ENCODE measurements at regions not wholly inside any gene's neighbourhood (a gene's known extent, or its start where the extent isn't known, plus 50 kb on each side); places are given as distances from the start of the nearest gene placed in this dataset.

GRCh38 chr1:102100666-102101065 is 103.9 kb upstream of the OLFM3 start:
- TF ChIP-seq NFIC (IDR thresholded peaks at IDR 0.05) (no peak), REST (IDR thresholded peaks at IDR 0.05; ENCODE audit: low read depth) (no peak), CEBPB (IDR thresholded peaks at IDR 0.05) (no peak), EGR1 (IDR thresholded peaks at IDR 0.05) (no peak), FOXM1 (IDR thresholded peaks at IDR 0.05; ENCODE audit: borderline replicate concordance, low read depth) (no peak), ZBTB7A (IDR thresholded peaks at IDR 0.05; ENCODE audit: low read depth) (no peak), RAD21 (IDR thresholded peaks at IDR 0.05; ENCODE audit: low read depth) (no peak), TAF1 (IDR thresholded peaks at IDR 0.05; ENCODE audit: low read depth) (no peak), YY1 (IDR thresholded peaks at IDR 0.05; ENCODE audit: low read depth) (no peak), TCF12 (IDR thresholded peaks at IDR 0.05; ENCODE audit: low read depth) (no peak), EP300 (IDR thresholded peaks at IDR 0.05; ENCODE audit: borderline replicate concordance) (no peak), CREB1 (IDR thresholded peaks at IDR 0.05; ENCODE audit: low read depth) (no peak)
- TF ChIP-seq, protein P1, sequence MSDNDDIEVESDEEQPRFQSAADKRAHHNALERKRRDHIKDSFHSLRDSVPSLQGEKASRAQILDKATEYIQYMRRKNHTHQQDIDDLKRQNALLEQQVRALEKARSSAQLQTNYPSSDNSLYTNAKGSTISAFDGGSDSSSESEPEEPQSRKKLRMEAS (IDR thresholded peaks at IDR 0.05) = no peak
- TF ChIP-seq, protein P2, sequence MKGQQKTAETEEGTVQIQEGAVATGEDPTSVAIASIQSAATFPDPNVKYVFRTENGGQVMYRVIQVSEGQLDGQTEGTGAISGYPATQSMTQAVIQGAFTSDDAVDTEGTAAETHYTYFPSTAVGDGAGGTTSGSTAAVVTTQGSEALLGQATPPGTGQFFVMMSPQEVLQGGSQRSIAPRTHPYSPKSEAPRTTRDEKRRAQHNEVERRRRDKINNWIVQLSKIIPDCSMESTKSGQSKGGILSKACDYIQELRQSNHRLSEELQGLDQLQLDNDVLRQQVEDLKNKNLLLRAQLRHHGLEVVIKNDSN (IDR thresholded peaks at IDR 0.05) = no peak

DNA sequence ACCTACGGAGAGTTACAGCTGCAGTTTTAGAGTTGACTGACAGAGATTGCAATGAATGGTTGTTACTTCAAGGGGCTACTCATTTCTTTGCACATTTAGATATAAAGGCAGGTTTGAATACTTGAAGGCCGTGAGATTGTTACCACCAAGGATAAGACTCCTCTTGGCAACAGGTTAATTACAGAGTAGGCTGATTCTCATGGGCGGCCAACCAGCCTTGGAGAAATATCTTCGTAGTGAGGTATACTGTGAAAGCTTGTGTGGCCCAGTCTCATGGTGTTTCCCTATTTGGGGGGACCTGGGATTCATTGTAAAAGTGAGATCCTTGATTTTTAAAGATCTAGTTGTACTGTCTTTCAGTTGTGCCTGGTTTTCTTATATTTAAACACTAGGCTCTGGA is 103.2 kb upstream of the OLFM3 start:
- no peak for TF ChIP-seq YY1 (IDR thresholded peaks at IDR 0.05; ENCODE audit: low read depth)
- TF ChIP-seq FOXM1 (IDR thresholded peaks at IDR 0.05; ENCODE audit: borderline replicate concordance, low read depth) = no peak
- TF ChIP-seq TCF12 (IDR thresholded peaks at IDR 0.05; ENCODE audit: low read depth) = 0 out of 2 replicates have a peak, but pooled peaks have one; percentile 20
- TF ChIP-seq REST (IDR thresholded peaks at IDR 0.05; ENCODE audit: low read depth) = no peak
- TF ChIP-seq EP300 (IDR thresholded peaks at IDR 0.05; ENCODE audit: borderline replicate concordance) = 0 out of 2 replicates have a peak, but pooled peaks have one; percentile 29
- no peak for TF ChIP-seq EGR1 (IDR thresholded peaks at IDR 0.05)
- peak; percentile 21; the same call in 1 of the 2 replicates for TF ChIP-seq NFIC (IDR thresholded peaks at IDR 0.05)
- TF ChIP-seq, protein P2 (IDR thresholded peaks at IDR 0.05) = no peak
- no peak for TF ChIP-seq CREB1 (IDR thresholded peaks at IDR 0.05; ENCODE audit: low read depth)
- no peak for TF ChIP-seq TAF1 (IDR thresholded peaks at IDR 0.05; ENCODE audit: low read depth)
- no peak for TF ChIP-seq RAD21 (IDR thresholded peaks at IDR 0.05; ENCODE audit: low read depth)
- peak; percentile 37; the same call in 1 of the 2 replicates for TF ChIP-seq TEAD4 (IDR thresholded peaks at IDR 0.05)
- TF ChIP-seq, protein P1 (IDR thresholded peaks at IDR 0.05) = no peak
- TF ChIP-seq ZBTB7A (IDR thresholded peaks at IDR 0.05; ENCODE audit: low read depth) = no peak
- TF ChIP-seq CEBPB (IDR thresholded peaks at IDR 0.05) = no peak

DNA sequence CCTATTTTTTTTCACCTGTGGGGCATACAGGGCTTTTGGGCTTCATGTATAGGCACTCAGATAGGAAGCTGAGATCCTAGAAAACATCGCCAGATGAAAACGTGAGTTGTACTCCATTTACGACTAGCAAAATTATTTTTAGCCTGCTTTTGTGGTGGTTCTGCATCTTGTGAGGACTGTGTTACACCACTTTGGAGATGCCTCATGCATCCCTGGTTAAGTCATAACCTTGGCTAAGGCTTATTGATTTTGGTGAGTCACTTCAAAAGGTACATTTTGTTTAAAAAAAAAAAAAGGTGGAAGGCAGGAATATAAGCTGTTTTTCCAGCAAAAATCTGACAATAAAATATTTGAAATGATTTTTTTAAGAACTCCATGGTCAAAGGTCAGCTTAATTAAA is 101.8 kb upstream of the OLFM3 start:
- TF ChIP-seq TAF1 (IDR thresholded peaks at IDR 0.05; ENCODE audit: low read depth) = no peak
- no peak for TF ChIP-seq CEBPB (IDR thresholded peaks at IDR 0.05)
- TF ChIP-seq FOXM1 (IDR thresholded peaks at IDR 0.05; ENCODE audit: borderline replicate concordance, low read depth) = no peak
- TF ChIP-seq CREB1 (IDR thresholded peaks at IDR 0.05; ENCODE audit: low read depth) = no peak
- no peak for TF ChIP-seq RAD21 (IDR thresholded peaks at IDR 0.05; ENCODE audit: low read depth)
- TF ChIP-seq NFIC (IDR thresholded peaks at IDR 0.05) = no peak
- TF ChIP-seq, protein P2 (IDR thresholded peaks at IDR 0.05) = no peak
- TF ChIP-seq TCF12 (IDR thresholded peaks at IDR 0.05; ENCODE audit: low read depth) = no peak
- TF ChIP-seq ZBTB7A (IDR thresholded peaks at IDR 0.05; ENCODE audit: low read depth) = no peak
- no peak for TF ChIP-seq YY1 (IDR thresholded peaks at IDR 0.05; ENCODE audit: low read depth)
- TF ChIP-seq TEAD4 (IDR thresholded peaks at IDR 0.05) = no peak
- TF ChIP-seq, protein P1 (IDR thresholded peaks at IDR 0.05) = no peak
- no peak for TF ChIP-seq EGR1 (IDR thresholded peaks at IDR 0.05)
- TF ChIP-seq EP300 (IDR thresholded peaks at IDR 0.05; ENCODE audit: borderline replicate concordance) = no peak

DNA sequence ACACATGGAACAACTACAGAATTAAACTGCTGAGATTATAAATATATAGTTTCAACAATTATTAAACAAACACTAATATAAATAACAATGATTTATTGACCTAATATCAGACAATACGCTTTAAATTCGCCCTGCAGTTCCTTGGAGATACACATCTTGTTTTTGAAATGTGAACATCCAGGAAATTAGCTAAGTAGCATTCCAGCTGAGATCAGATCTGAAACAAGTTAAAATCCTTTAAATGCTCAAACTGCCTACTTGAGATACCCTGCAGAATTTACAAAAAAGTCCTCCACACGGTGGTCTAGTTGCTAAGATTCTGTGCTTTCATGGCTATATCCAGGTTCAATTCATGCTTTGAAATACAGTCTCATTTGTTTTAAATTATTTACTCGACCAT is 101.4 kb upstream of the OLFM3 start:
- TF ChIP-seq, protein P1 (IDR thresholded peaks at IDR 0.05) = no peak
- TF ChIP-seq CREB1 (IDR thresholded peaks at IDR 0.05; ENCODE audit: low read depth) (no peak), YY1 (IDR thresholded peaks at IDR 0.05; ENCODE audit: low read depth) (no peak), TCF12 (IDR thresholded peaks at IDR 0.05; ENCODE audit: low read depth) (no peak), EP300 (IDR thresholded peaks at IDR 0.05; ENCODE audit: borderline replicate concordance) (no peak), RAD21 (IDR thresholded peaks at IDR 0.05; ENCODE audit: low read depth) (no peak), CEBPB (IDR thresholded peaks at IDR 0.05) (no peak), TAF1 (IDR thresholded peaks at IDR 0.05; ENCODE audit: low read depth) (no peak), EGR1 (IDR thresholded peaks at IDR 0.05) (no peak), NFIC (IDR thresholded peaks at IDR 0.05) (no peak), ZBTB7A (IDR thresholded peaks at IDR 0.05; ENCODE audit: low read depth) (no peak), REST (IDR thresholded peaks at IDR 0.05; ENCODE audit: low read depth) (no peak), FOXM1 (IDR thresholded peaks at IDR 0.05; ENCODE audit: borderline replicate concordance, low read depth) (no peak), TEAD4 (IDR thresholded peaks at IDR 0.05) (no peak)
- TF ChIP-seq, protein P2 (IDR thresholded peaks at IDR 0.05) = no peak
